ENCODE measurements at regions not wholly inside any gene's neighbourhood (a gene's known extent, or its start where the extent isn't known, plus 50 kb on each side); places are given as distances from the start of the nearest gene placed in this dataset.

- no peak for TF ChIP-seq CTCF (IDR thresholded peaks at IDR 0.05; ENCODE audit: control extremely low read depth in 1 of 3, insufficient read depth in 1 of 3, low read depth in 1 of 3, low read length in 3 of 3)
- TF ChIP-seq, protein P1, sequence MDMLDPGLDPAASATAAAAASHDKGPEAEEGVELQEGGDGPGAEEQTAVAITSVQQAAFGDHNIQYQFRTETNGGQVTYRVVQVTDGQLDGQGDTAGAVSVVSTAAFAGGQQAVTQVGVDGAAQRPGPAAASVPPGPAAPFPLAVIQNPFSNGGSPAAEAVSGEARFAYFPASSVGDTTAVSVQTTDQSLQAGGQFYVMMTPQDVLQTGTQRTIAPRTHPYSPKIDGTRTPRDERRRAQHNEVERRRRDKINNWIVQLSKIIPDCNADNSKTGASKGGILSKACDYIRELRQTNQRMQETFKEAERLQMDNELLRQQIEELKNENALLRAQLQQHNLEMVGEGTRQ (IDR thresholded peaks at IDR 0.05; ENCODE audit: low read length): no peak
- no peak for TF ChIP-seq TAF1 (IDR thresholded peaks at IDR 0.05; ENCODE audit: low read depth, low read length)
- TF ChIP-seq SP1 (IDR thresholded peaks at IDR 0.05; ENCODE audit: low read depth, low read length): no peak
- TF ChIP-seq EZH2 (IDR thresholded peaks at IDR 0.05; ENCODE audit: low read depth, low read length, severe bottlenecking): no peak
- TF ChIP-seq, protein P2, sequence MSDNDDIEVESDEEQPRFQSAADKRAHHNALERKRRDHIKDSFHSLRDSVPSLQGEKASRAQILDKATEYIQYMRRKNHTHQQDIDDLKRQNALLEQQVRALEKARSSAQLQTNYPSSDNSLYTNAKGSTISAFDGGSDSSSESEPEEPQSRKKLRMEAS (IDR thresholded peaks at IDR 0.05): no peak
- no peak for TF ChIP-seq SIRT6 (IDR thresholded peaks at IDR 0.05; ENCODE audit: low read length)
- TF ChIP-seq CTBP2 (IDR thresholded peaks at IDR 0.05; ENCODE audit: borderline replicate concordance, insufficient read depth, insufficient read length, low read length): no peak
These were observed 79.8 kb downstream of the BARX1 start for GRCh38 chr9:93875330-93875729.
